Transverse colon (tissue), 3 donors: ENCODE measurements at regions not wholly inside any gene's neighbourhood (a gene's known extent, or its start where the extent isn't known, plus 50 kb on each side); places are given as distances from the start of the nearest gene placed in this dataset.

ENCODE experiments used
- CTCF ChIP-seq, 5 experiments: fragments of 200-600 bp in 3 of 5; fragments of 450-650 bp in 2 of 5; sonication (generic) in 3 of 5; IDR thresholded peaks; 1 replicate in 2 of 5; 2 replicates in 3 of 5; pipeline ENCODE4 v1.5.1; 2016 to 2017; ENCODE audit warnings: antibody characterized with exemption in 5 of 5, inconsistent platforms in 3 of 5, mild to moderate bottlenecking in 2 of 5, moderate library complexity in 1 of 5
- EP300 ChIP-seq: sonication (generic); formaldehyde crosslinking; IDR thresholded peaks from one replicate; pipeline ENCODE4 v1.6.1; 2017; ENCODE audit warnings: antibody characterized with exemption, low read depth
- POLR2A ChIP-seq: fragments of 450-650 bp; IDR thresholded peaks from one replicate; pipeline ENCODE4 v1.6.1; 2016; ENCODE audit warnings: antibody characterized with exemption, mild to moderate bottlenecking, moderate library complexity

- TF ChIP-seq CTCF (IDR thresholded peaks at IDR 0.05) = no peak
- TF ChIP-seq POLR2A = no peak
- no peak for TF ChIP-seq EP300
Measured at GRCh38 chr9:81822967-81823366, 105.3 kb upstream of the SPATA31D4 start.
